GM23338 (cell line): ENCODE measurements at regions not wholly inside any gene's neighbourhood (a gene's known extent, or its start where the extent isn't known, plus 50 kb on each side); places are given as distances from the start of the nearest gene placed in this dataset.

ENCODE experiments used
- ATAC-seq: fragments of 200-7000 bp; cut with Tn5 transposase; 3 replicates; pipeline ENCODE4 v1.9.1; 2020
- DNase-seq: peaks from one replicate; pipeline ENCODE4 v3.0.0-alpha.2; 2015; ENCODE audit warnings: low spot score
- H2AFZ ChIP-seq: fragments of 200-600 bp; sonication (generic); 2 replicates; pipeline ENCODE4 v1.8.0; 2016; ENCODE audit warnings: antibody characterized with exemption, mild to moderate bottlenecking, moderate library complexity
- H3F3A ChIP-seq: fragments of 200-600 bp; sonication (generic); replicated peaks from 2 replicates; pipeline ENCODE4 v1.8.0; 2017; ENCODE audit warnings: antibody characterized with exemption, mixed run types, low read depth
- H3K27ac ChIP-seq: fragments of 200-600 bp; sonication (generic); 2 replicates; pipeline ENCODE4 v1.6.1; 2016; ENCODE audit warnings: low read depth
- H3K27me3 ChIP-seq: fragments of 200-600 bp; sonication (generic); 2 replicates; pipeline ENCODE4 v1.8.0; 2016; ENCODE audit warnings: mild to moderate bottlenecking, mixed run types, moderate library complexity; ENCODE audit not compliant: insufficient read depth
- H3K36me3 ChIP-seq: fragments of 200-600 bp; sonication (generic); 2 replicates; pipeline ENCODE4 v1.8.0; 2016; ENCODE audit warnings: mild to moderate bottlenecking; ENCODE audit not compliant: insufficient read depth
- H3K4me1 ChIP-seq: fragments of 200-600 bp; sonication (generic); 2 replicates; pipeline ENCODE4 v1.8.0; 2016; ENCODE audit warnings: mild to moderate bottlenecking, moderate library complexity; ENCODE audit not compliant: insufficient read depth
- H3K4me2 ChIP-seq: fragments of 200-600 bp; sonication (generic); 2 replicates; pipeline ENCODE4 v1.7.1; 2017; ENCODE audit warnings: mixed run types
- H3K4me3 ChIP-seq: fragments of 200-600 bp; sonication (generic); 2 replicates; pipeline ENCODE4 v1.6.1; 2016; ENCODE audit warnings: mixed run types
- H3K79me2 ChIP-seq: fragments of 200-600 bp; sonication (generic); replicated peaks from 2 replicates; pipeline ENCODE4 v1.8.0; 2017; ENCODE audit warnings: mild to moderate bottlenecking; ENCODE audit not compliant: insufficient read depth
- H3K9me2 ChIP-seq: fragments of 200-600 bp; sonication (generic); 2 replicates; pipeline ENCODE4 v1.8.0; 2017; ENCODE audit not compliant: insufficient read depth
- H4K20me1 ChIP-seq: fragments of 200-600 bp; sonication (generic); replicated peaks from 2 replicates; pipeline ENCODE4 v1.8.0; 2017; ENCODE audit warnings: mild to moderate bottlenecking; ENCODE audit not compliant: insufficient read depth
- H3K27ac Mint-ChIP-seq: 2 replicates; pipeline ENCODE4 v1.8.0; 2020; ENCODE audit warnings: inconsistent platforms, mild to moderate bottlenecking, moderate library complexity, mixed read lengths
- H3K27me3 Mint-ChIP-seq: 3 replicates; pipeline ENCODE4 v1.8.0; 2022; ENCODE audit warnings: low read depth, mild to moderate bottlenecking, moderate library complexity, mixed read lengths, inconsistent platforms; ENCODE audit not compliant: insufficient read depth, poor library complexity
- H3K36me3 Mint-ChIP-seq: 3 replicates; pipeline ENCODE4 v1.8.0; 2021; ENCODE audit warnings: low read depth, mild to moderate bottlenecking, inconsistent platforms, moderate library complexity, mixed read lengths
- H3K4me1 Mint-ChIP-seq: 3 replicates; pipeline ENCODE4 v1.8.0; 2020; ENCODE audit warnings: mild to moderate bottlenecking, inconsistent platforms, mixed read lengths
- H3K4me3 Mint-ChIP-seq: 3 replicates; pipeline ENCODE4 v1.8.0; 2021; ENCODE audit warnings: moderate library complexity, mild to moderate bottlenecking, inconsistent platforms, mixed read lengths
- H3K9me3 Mint-ChIP-seq: 3 replicates; pipeline ENCODE4 v1.8.0; 2020; ENCODE audit warnings: moderate library complexity, mild to moderate bottlenecking, inconsistent platforms, mixed read lengths
- ETS1 ChIP-seq: IDR thresholded peaks from 2 replicates; pipeline ENCODE4 v1.6.1; 2016; ENCODE audit warnings: antibody characterized with exemption
- JUNB ChIP-seq: IDR thresholded peaks from one replicate; pipeline ENCODE4 v1.6.1; 2016; ENCODE audit warnings: antibody characterized with exemption; ENCODE audit not compliant: unreplicated experiment
- POLR2AphosphoS5 ChIP-seq: IDR thresholded peaks from 2 replicates; pipeline ENCODE4 v1.6.1; 2016; ENCODE audit warnings: antibody characterized with exemption, low read depth
- REST ChIP-seq: IDR thresholded peaks from one replicate; pipeline ENCODE4 v1.6.1; 2018; ENCODE audit warnings: antibody characterized with exemption; ENCODE audit not compliant: unreplicated experiment
- STAT1 ChIP-seq: IDR thresholded peaks from one replicate; pipeline ENCODE4 v1.6.1; 2016; ENCODE audit warnings: antibody characterized with exemption; ENCODE audit not compliant: unreplicated experiment
- ZNF114 ChIP-seq: fragments of 250-450 bp; sonication (Bioruptor Pico); IDR thresholded peaks from 2 replicates; pipeline ENCODE4 v1.5.0; 2020; ENCODE audit warnings: mild to moderate bottlenecking, moderate library complexity
- ZNF331 ChIP-seq: fragments of 250-450 bp; sonication (Bioruptor Pico); IDR thresholded peaks from 2 replicates; pipeline ENCODE4 v1.5.0; 2020; ENCODE audit warnings: low read depth, mild to moderate bottlenecking, moderate library complexity
- ZNF462 ChIP-seq: fragments of 250-450 bp; sonication (Bioruptor Pico); IDR thresholded peaks from 2 replicates; pipeline ENCODE4 v1.5.0; 2020; ENCODE audit warnings: mild to moderate bottlenecking, moderate library complexity

- no peaks in the 10 kb centered on the region for H3K4me1 ChIP-seq
- H3K9me2 ChIP-seq, result 0 out of 2 replicates have a peak, but pooled peaks cover 4% of the 10 kb centered on the region
- no peaks in the 10 kb centered on the region for H3K36me3 ChIP-seq
- Mint-ChIP-seq H3K4me1 (no peaks in the 10 kb centered on the region), H3K4me3 (no peak overlapping the region), H3K27ac (no peak overlapping the region), H3K27me3 (no peaks in the 10 kb centered on the region), H3K9me3 (peaks cover 65% of the 10 kb centered on the region), H3K36me3 (peaks cover 5% of the 10 kb centered on the region; the same call in 1 of the 3 replicates)
- no peak for ATAC-seq
- no peak overlapping the region for H3K27ac ChIP-seq
- H3K4me2 ChIP-seq, result no peak overlapping the region
- H4K20me1 ChIP-seq, result no peaks in the 10 kb centered on the region
- H3K4me3 ChIP-seq, result no peak overlapping the region
- DNase-seq, result no peak
- no peaks in the 10 kb centered on the region for H3K79me2 ChIP-seq
- TF ChIP-seq ZNF114 (CRISPR knock-in tag), result no peak
- no peak for TF ChIP-seq REST
- H3K27me3 ChIP-seq, result no peaks in the 10 kb centered on the region
- no peaks in the 10 kb centered on the region for H3F3A ChIP-seq
- no peak overlapping the region for H2AFZ ChIP-seq
These were observed 739.8 kb upstream of the API5 start for GRCh38 chr11:42571878-42572610.

- H3K36me3 ChIP-seq, result no peaks in the 10 kb centered on the region
- no peaks in the 10 kb centered on the region for H3K4me1 Mint-ChIP-seq
- H3K4me2 ChIP-seq, result no peak overlapping the region
- ATAC-seq (no peak), DNase-seq (no peak)
- no peak overlapping the region for H3K27ac Mint-ChIP-seq
- H3K27ac ChIP-seq, result no peak overlapping the region
- H4K20me1 ChIP-seq, result no peaks in the 10 kb centered on the region
- H3F3A ChIP-seq, result no peaks in the 10 kb centered on the region
- TF ChIP-seq ZNF114 (CRISPR knock-in tag) (no peak), ETS1 (no peak), ZNF462 (CRISPR knock-in tag) (no peak), STAT1 (no peak), POLR2AphosphoS5 (no peak), ZNF331 (CRISPR knock-in tag) (no peak), JUNB (no peak)
- H3K9me2 ChIP-seq, result no peaks in the 10 kb centered on the region
- peaks cover 72% of the 10 kb centered on the region for H3K9me3 Mint-ChIP-seq
- no peaks in the 10 kb centered on the region for H3K27me3 ChIP-seq
- no peaks in the 10 kb centered on the region for H3K79me2 ChIP-seq
- H3K4me1 ChIP-seq, result no peaks in the 10 kb centered on the region
- H3K4me3 ChIP-seq, result no peak overlapping the region
- no peak overlapping the region for H2AFZ ChIP-seq
- peaks cover 1% of the 10 kb centered on the region; the same call in 1 of the 3 replicates for H3K36me3 Mint-ChIP-seq
- H3K27me3 Mint-ChIP-seq, result no peaks in the 10 kb centered on the region
- no peak overlapping the region for H3K4me3 Mint-ChIP-seq
These were observed 735.5 kb upstream of the API5 start for GRCh38 chr11:42576318-42576717.
